NCI-H2227 treated with DMSO at 0.1 percent for 48 hours (cell line): ENCODE measurements at regions not wholly inside any gene's neighbourhood (a gene's known extent, or its start where the extent isn't known, plus 50 kb on each side); places are given as distances from the start of the nearest gene placed in this dataset.
"Not testable (repeated sequence)": the region's sequence is repeated elsewhere in the genome, so short reads cannot be mapped to it uniquely, and the experiment has no call there.

ENCODE experiments used
- DNase-seq: peaks from one replicate; lab custom pipeline; 2025; lab: John Stamatoyannopoulos, UW

DNA sequence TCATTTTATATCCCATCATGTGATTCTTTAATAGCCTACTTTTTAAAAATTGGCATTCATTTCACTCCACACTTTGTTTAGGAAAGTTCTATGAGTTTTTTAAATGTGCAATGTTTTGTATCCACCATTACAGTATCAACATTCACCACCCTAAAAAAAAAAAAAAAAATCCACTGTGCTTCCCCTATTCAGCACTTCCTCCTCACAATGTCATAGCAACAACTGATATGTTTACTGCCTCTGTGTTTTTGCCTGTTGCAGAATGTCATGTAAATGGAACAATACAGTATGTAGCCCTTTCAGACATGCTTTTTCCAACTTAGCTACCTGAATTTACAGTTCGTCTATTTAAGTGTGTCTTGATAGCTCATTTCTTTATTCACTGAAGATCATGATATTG lies 754.2 kb downstream of the FAM181B start:
- no peak for DNase-seq

DNA sequence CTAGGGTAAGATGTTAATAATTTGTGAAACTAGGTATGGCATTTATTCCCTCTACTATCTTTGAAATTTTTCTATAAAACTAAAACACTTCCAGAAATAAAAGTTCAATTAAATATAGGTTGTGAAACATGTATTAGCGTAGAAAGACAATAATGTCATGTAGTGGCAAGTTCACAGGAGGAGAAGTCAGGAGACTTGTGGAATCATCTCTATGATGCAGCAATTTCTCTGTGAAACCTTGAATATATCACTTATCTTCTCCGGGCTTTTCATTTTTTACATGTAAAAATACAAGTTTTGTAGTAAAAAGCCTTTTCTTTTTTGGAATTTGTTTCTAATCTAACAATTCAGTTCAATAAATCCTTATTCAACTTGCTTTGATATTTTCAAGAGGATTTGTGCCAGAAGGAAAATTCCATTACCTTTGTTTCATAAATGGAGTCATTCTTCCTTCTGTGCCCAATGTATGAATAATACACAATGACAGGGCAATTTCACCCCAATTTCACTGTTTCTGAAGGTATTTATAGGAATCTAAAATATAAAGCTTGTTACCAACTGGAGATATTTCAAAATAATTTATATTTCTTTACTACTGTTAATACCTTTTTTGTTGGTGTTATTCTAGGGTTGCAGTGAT lies 758.3 kb downstream of the FAM181B start:
- DNase-seq = no peak

DNA sequence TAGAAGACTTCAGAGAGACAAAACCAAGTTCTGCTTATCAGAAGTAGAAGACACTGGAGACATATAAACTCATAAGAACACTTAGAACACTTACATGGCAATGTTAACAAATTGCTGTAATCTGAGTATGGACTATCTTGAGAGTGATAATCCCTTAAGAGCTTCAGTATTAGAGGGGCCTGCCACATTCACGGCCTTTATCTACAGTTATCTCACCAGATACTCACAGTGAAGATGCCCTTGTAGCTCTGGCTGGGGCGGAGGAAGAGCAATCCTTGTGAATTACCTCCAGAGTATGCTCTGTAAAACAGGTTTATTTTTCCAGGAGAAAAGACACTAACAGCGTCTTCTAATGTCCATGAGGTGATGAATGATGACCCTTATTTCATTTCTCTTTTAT lies 762.8 kb downstream of the FAM181B start:
- DNase-seq = no peak

DNA sequence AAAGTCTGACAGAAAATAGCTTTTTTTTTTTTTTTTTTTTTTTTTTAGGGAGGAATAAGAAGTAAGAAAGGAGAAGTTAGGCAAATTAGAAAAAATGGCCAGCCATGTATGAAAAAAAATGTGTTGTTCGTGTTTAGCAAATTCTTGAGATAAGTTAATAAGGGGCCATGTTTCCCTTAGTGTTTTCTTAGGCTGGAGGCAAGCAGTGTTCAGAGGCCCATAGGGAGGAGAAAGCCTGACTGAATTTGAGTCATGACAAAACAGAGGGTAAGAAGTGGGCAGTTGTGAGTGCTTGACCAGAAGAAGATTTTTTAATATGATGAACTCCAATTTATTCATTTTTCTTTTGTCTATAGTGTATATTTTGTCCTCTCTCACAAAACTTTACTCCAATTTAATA lies 766.4 kb downstream of the FAM181B start:
- no peak for DNase-seq

DNA sequence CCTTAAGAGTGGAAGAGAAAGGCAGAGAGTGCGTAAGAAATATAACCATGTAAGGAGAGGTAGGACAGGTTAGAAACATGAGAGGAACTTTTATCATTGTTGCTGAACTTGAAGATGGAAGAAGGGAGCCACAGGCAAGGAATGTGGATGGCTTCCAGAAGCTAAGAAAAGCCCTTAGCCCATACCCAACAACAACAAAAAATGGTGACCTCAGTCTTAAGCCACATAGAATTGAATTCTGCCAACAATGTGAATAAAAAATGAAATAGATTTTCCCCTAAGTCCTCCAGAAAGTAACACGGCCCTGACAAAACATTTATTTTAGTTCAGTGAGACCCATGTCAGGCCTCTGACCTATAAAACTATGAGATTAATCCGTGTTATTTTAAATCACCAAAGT lies 767.3 kb downstream of the FAM181B start:
- DNase-seq = no peak

DNA sequence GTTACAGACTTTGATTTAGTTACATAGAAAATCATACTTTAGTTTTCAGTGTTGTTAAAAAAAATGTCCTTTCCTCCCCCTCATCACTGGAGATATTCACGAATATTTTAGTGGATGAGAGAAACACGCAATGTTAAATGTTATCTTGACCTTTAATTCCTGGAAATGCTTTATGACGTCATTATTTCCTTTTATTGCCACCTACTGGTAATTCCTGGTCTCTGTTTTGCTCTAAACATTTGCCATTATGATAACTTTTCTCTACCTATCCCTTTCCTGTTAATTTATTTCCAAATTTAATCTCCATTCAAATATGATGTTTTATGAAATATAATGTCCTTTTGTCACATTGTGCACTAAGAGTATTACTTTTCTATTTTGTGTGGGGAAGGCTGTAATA lies 770.6 kb downstream of the FAM181B start:
- no peak for DNase-seq

DNA sequence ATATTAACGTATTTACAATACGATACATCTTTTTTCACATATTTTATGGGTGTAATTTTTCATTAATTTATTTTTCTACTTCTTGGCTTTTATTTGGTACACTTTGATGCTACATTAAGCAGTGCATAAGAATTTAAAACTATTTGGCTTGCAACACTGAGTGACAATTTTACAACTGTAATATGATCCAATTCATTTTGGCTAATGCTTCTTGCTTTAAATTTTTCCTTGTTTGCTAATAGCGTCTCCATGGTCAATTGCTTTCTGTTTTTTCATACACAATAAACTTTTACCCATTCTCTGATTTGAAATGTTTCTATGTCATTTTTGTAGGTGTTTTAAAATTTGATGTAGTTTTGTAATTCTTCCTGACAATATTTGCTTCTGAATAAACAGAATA lies 773.2 kb downstream of the FAM181B start:
- DNase-seq = no peak

DNA sequence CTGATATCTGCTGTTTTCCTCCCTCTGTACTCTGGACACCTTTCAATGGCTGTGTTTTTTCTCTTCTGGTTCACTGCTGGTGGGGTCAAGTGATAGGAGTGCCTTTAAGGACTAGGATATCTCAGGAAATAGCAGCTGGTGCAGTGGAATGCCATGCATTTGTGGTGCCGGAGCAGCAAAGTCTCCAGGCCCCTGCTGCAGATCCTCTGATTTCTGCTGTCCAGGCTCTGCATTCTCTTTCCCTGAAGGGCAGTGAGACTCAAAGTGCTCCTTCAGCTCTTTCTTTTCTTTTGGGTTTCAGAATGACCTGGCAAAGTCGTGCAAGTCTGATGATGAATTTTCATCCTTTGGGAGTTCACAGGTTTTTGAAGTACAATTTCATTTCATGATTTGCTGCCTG lies 774.3 kb downstream of the FAM181B start:
- no peak for DNase-seq

DNA sequence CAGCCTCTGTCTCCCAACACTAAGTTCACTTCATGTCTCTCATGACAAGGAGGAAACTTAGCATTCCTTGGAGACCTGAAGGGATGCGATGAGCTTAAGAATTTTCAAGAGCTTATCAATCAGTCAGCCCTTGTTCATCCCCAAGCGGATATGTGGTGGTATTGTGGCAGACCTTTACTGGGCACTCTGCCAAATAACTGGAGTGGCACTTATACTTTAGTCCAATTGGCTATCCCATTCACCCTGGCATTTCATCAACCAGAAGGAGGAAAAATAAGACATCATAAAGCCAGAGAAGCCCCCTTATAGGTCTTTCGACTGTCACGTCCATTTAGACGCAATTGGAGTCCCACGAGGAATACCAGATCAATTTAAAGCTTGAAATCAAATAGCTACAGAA lies 779.4 kb downstream of the FAM181B start:
- not testable (repeated sequence) for DNase-seq

DNA sequence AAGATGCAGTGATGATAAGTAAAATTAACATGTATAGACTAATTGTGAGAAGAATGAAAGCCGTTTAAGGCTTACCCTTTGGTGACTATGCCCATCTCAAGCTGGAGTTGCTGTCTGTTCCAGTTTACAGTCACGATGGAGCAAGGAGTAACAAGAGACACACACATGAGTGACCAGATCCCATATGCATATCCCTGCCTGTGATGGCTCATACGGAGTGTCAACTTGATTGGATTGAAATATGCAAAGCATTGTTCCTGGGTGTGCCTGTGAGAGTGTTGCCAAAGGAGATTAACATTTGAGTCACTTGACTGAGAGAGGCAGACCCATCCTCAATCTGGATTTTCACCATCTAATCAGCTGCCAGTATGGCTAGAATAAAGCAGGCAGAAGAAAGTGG lies 786.8 kb downstream of the FAM181B start:
- no peak for DNase-seq

DNA sequence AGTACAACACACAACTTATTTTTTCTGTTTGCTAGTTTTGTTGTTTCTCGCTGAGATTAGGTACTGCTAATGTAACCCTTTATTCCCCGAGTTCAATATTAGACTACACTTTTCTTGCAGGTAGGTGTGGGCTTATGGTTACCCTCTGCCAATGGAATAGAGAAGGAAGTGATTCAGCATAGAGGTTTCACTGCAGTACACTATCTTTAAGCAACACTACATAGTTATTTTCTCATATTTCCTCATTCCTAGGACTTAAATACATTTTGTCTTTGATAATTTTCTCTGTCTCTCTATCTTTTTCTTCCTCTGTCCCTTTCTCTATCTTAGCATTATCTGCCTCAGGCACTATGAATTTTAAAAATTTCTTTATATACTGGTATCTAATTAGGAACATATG lies 791.0 kb downstream of the FAM181B start:
- no peak for DNase-seq

DNA sequence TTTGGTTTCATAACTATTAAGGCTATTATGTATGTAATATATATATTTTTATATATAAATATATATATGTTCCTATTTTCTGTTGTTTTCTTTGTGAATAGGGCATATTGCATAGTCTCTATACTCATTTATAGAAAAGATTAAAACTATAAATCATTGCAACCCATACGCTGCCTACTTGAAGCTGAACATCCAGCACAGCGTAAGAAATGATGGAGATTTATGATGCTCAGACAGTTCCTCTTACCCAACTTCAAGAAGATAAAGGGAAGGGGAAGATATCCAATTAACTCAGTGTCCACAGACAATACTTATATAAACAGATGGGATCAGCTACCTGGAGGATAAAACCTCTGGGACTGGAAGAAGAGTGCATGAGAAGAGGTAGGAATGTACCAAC lies 791.7 kb downstream of the FAM181B start:
- DNase-seq = no peak

DNA sequence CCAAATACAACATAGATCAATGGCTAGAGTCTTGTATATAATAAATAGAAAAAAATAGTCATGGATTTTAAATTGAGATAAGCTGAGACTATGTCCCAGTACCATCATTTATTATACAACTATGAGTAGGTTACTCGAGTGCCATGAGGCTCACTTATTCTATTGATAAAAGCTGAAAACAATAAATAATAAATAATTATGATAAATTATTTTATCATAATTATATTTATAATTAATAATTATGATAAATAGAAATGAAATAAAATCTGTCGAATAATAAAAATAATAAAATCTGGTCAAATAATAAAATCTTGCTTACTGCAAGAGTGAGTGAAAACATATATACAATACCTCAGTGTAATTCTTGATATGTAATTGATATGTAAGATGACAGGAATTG lies 801.4 kb downstream of the FAM181B start:
- no peak for DNase-seq

DNA sequence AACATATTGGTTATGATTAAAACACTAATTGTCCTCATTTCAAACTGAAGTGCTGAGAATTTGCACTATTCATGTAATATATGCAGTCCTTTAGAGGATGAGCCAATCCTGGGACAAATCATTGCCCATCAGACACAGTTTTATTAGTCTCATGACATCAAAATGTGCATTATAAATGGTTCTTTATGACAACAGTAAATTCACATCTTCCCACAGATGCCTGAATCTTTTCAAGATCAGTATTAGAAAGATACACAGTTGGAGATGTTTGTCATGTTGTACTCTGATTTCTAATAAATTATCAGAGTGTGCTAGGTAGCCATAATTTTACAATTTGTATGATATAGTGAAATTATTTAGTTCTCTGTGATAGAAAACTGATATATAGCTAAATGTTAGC lies 813.5 kb downstream of the FAM181B start:
- no peak for DNase-seq

DNA sequence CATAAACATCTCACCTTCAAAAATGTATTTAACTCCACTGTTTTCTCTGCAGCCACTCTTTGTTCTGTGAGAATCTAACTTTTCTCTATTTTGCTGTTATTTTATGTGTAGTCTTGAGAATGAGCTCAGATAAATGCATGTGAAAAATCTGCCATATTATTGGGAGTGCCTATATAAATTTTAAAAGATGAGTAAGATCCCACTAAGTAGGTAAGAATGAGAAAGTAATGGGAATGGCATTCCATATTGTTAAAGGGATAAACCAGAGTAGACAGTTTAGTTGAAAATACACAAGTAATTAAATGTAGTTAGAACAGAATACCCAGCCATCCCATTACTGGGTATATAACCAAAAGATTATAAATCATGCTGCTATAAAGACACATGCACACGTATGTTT lies 817.2 kb downstream of the FAM181B start:
- no peak for DNase-seq

DNA sequence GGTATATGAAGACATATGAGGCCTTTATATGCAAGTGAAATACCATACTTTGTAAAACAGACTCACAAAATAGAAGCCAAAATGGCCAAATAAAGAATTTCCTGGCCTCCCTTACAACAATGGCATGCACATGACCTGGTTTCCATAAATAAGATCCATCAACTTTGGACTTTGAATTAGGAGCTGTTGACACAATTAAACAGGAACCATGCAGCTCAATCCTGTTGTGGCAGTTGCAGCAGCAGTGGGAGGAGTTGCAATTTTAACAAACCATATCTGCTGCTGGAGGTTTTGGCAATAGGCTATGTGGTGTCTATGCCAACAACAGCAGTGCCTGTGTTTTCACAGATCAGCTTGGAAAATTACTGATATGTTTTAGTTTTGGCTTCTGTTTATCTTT lies 818.6 kb downstream of the FAM181B start:
- no peak for DNase-seq

DNA sequence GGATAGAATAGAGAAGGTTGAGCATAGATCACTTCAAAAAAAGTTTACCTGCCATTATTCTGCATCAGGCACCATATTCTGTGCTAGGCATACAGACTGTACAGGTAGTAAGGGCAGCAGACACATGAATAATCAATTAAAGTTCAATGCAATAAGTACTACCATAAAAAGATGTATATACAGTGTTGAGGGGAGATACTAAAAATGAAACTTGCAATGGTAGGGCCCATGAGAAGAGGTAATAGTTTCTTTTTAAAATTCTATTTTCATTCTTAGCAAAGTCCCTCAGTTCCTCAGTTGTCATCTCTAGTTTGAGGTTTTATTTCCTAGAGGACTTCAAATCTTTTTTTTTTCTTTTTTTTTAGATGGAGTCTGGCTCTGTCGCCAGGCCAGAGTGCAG lies 819.9 kb downstream of the FAM181B start:
- no peak for DNase-seq

DNA sequence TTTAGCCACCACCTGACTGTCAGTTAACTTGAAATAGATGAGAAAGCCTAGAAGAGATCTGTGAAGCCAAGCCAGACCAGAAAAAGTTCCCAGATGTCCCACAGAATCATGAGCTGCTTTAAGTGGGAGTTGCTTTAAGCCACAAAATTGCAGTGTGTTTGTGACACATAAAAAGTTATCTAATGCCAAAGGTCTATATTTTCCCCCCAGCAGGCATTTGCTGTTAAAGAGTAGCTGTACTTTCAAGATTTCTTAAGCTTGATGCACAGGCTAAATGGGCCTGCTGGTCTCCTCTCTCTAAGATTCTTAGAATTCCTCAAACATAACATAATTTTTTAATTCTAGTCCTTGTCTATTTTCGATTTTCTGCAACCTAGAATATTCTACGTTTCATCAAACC lies 825.7 kb downstream of the FAM181B start:
- no peak for DNase-seq

DNA sequence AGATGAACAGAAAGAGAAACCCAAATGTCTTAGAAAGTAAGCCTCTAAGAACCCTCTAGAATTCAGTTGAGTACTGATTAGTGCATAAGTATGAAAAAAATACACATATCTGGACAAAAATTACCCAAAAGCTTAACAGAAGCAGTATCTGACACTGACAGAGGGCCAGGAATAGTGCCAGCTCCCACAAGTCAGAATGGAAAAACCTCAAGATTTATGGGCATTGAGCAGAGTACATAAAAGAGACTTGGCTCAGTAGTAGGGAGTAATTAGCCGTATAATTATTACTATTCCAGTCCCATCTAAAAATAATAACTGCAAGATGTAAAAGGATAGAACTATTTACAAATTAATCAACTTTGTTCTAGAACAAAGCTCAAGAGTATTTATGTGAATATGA lies 834.5 kb downstream of the FAM181B start:
- DNase-seq = no peak

DNA sequence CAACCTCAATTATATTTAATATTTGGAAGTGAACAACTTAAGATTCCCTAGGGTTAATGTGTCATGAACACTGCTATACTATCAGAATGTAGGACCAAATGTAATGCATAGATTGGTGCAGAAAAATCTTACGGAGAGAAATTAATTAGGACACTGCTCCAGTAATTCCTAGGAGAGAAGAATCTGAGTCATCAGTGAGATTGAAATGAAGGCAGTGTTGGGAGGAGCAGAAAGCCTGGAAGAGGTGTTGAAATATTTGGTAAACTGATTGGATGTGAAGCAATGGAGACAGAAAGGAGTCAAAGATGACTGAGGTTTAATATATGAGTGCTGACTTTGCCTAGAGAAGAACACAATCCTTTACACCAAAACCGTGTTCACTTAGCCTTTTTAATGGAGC lies 836.0 kb downstream of the FAM181B start:
- DNase-seq = no peak

DNA sequence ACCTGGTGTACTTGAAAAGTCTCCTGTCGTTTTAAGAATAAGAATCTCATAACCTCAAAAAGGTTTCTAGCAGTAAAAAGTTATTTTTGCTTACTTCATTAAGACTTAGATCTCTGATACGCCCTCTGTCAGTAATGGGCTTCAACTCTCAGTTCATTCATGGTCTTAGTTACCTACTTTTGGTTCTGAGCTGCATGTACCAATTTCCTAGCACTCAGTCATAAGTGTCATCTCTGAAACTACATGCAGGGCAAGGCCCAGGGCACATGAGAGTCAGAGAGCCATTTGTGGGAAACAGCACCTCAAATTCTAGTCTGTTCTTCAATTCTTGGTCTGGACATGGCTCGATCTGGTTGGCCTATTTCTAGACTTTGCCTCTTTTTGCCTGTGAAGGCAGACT lies 838.4 kb downstream of the FAM181B start:
- DNase-seq = no peak

DNA sequence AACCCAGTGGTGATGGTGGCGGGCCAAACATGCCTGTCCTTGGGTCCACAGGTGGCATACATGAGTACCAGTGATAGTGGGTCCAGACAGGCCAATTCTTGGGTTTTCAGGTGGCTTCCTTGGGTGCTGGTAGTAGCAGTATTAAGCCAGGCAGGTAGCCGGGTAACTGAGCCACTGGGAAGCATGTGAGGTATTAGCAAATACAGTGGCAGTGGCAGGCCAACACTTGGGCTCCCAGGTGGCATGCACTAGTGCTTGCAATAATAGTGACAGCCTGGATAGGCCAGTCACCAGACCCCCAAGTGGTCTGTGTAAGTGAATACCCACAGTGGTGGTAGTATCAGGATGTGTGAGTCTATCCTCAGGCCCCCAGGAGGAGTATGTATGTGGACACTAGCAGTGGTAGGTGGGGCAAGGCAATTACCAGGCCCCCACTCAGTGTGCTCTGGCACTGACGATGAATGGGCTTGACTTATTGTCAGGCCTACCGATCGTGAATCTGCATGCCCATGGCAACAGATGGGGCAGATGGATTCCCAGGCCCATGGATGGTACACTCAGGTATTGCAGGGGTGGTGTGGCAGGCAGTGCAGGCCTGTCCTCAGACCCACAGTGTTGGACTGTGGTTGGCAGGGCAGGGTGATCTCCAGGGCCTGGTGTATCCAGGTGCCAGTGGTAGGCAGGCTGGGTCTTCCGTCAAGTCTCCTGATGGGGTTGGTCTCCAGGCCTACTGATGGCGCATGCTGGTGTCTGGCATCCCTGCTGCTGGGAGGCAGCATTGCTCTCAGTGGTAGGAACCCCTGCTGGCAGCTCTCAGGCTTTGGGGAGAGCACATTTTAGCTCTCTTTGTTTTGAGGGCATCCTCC lies 840.7 kb downstream of the FAM181B start:
- no peak for DNase-seq

DNA sequence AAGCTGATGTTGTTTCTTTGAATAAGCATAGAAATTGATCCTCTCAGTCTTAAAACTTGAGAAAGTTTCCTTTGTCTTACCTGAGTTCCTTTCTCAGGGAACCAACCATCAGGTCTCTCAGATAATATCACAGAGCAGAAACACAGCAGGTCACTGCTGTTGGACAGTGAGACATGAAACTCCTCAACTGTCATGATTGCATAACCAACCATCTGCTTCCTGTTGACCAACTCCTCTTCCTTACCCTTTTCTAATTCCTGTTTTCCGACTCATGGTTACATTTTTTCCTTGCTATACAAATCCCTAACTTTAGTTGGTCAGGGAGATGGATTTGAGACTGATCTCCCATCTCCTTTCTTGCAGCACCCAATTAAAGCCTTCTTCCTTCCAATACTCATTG lies 845.3 kb downstream of the FAM181B start:
- no peak for DNase-seq

DNA sequence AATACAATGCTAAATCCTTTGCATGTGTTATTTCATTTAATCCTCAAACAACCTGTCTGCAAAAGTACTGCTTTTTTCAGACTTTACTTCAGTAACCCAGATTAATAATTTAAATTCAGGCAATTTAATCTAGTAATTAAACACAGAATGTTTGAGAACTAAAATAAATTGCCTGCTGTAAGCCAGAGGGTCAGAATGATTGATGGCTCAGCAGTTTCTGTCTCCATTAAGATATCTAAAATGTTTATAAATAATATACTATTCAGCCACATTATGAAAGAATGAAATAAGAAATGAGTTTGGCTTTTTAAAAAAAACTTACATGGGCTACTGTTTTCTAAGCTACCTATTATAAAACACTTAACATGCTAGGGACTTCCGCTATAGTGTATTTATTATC lies 846.0 kb downstream of the FAM181B start:
- no peak for DNase-seq
